VCaP (cell line): ENCODE measurements at regions not wholly inside any gene's neighbourhood (a gene's known extent, or its start where the extent isn't known, plus 50 kb on each side); places are given as distances from the start of the nearest gene placed in this dataset.
"Not testable (repeated sequence)": the region's sequence is repeated elsewhere in the genome, so short reads cannot be mapped to it uniquely, and the experiment has no call there.

Experiments
- H3K27ac ChIP-seq: fragments of 450-650 bp; 2 replicates; pipeline ENCODE4 v1.5.1; 2017
- CTCF ChIP-seq: fragments of 450-650 bp; conservative IDR thresholded peaks from 2 replicates; pipeline ENCODE4 v1.5.1; 2017; ENCODE audit warnings: mild to moderate bottlenecking, moderate library complexity

- no peak overlapping the region for H3K27ac ChIP-seq
- TF ChIP-seq CTCF = no peak
Measured at GRCh38 chr10:32217216-32217615, 129.7 kb downstream of the EPC1 start.

GRCh38 chr10:32213838-32214237 lies 133.1 kb downstream of the EPC1 start:
- H3K27ac ChIP-seq = not testable (repeated sequence)

GRCh38 chr10:32211046-32211363 lies 136.0 kb downstream of the EPC1 start:
- peak; percentile 38; the same call in 1 of the 2 replicates for TF ChIP-seq CTCF
- H3K27ac ChIP-seq = no peak overlapping the region

- TF ChIP-seq CTCF = peak; percentile 80
- H3K27ac ChIP-seq = no peak overlapping the region
Measured at GRCh38 chr10:32210306-32211045, 136.5 kb downstream of the EPC1 start.

- not testable (repeated sequence) for H3K27ac ChIP-seq
Measured at GRCh38 chr10:32208005-32208404, 139.0 kb downstream of the EPC1 start.

GRCh38 chr10:32207544-32207943 lies 139.4 kb downstream of the EPC1 start:
- no peak overlapping the region; the same call in 1 of the 2 replicates for H3K27ac ChIP-seq
- TF ChIP-seq CTCF = peak; percentile 87

- peak overlapping the region; percentile 18 for H3K27ac ChIP-seq
Measured at GRCh38 chr10:32205670-32206069, 141.3 kb downstream of the EPC1 start.

GRCh38 chr10:32204606-32205005 lies 142.4 kb downstream of the EPC1 start:
- no peak for TF ChIP-seq CTCF
- H3K27ac ChIP-seq = no peak overlapping the region

More at GRCh38 chr10:32205670-32206069, 141.3 kb downstream of the EPC1 start:
- TF ChIP-seq CTCF = no peak
